ENCODE measurements at regions not wholly inside any gene's neighbourhood (a gene's known extent, or its start where the extent isn't known, plus 50 kb on each side); places are given as distances from the start of the nearest gene placed in this dataset.
"Not testable (repeated sequence)": the region's sequence is repeated elsewhere in the genome, so short reads cannot be mapped to it uniquely, and the experiment has no call there.

DNA sequence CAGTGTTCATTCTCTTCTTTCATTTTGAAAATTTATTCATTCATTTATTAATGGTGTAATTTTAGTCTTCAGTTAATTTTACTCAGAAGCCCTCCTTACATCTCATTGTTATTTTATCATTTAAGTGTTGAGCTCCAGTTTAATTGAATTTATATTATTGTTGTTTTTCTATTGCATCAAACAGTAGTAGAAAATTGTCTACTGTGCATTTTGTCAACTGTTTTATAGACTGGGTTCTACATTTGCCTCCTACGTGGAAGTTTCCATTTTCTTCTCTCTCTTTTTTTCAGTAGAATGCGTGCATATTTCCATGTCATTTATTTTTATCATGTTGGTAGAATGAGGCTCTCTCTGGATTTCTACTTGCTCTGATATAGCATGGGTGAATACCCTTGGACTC, 487.4 kb downstream of the NR2F2 start:
- DNase-seq (ENCODE audit: low read depth): no peak

DNA sequence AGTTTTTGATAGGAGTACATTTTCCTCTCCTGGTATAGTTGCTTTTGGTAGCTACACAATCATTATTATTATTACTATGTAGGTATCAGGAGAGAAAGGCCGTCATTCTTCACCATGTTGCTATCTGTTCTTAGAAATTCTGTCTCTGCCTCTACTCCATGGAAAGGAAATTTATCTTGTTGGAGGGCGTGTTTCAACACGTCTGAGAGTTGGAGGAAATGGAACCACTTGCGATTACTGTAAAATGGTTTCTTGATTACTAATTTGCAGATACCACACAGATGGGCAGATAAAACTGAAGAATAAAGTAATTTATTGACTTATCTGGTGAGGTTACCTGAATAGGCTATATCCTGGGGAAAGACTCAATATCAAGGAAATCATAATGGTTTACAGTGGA, 488.4 kb downstream of the NR2F2 start:
- DNase-seq (ENCODE audit: low read depth): no peak

DNA sequence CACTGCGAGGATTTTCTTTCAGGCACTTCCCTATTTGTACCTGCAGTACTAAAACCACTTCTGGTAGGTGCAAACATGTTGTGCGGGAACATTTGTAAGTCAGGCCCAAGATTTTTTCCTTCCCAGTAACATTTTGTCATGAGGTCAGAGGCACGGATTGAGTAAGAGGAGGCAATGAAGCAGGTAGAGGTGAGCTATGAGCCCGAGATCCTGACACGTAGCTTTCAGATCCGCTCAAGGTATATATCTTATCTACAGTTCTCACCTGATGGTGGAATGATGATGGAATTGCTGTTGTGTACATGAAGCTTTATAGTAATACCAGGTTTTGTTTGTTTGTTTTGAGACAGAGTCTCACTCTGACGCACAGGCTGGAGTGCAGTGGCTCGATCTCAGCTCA, 497.5 kb downstream of the NR2F2 start:
- DNase-seq (ENCODE audit: low read depth): no peak

DNA sequence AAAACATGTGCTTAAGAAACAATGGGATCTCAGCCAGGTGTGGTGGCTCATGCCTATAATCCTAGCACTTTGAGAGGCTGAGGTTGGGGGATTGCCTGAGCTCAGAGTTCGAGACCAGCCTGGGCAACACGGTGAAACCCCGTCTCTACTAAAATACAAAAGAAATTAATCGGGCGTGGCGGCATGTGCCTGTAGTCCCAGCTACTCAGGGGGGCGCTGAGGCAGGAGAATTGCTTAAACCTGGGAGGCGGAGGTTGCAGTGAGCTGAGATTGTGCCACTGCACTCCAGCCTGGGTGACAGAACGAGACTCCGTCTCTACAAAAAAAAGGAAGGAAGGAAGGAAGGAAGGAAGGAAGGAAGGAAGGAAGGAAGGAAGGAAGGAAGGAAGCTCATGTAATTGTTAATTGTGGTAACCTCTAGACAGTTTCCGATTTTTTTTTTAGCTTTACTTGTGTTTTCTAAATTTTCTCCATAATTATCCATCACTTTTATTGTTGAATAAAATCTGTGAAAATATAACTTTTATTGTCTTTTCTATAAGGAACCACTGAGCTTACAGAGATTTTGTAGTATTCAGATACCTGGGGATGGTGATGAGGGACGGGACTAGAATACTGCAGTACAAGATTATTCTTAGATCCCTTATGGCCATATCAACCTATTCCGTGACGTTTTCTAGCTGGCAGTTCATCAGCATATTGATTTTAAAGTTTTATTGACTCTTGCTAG, 506.9 kb downstream of the NR2F2 start:
- no peak for DNase-seq (ENCODE audit: low read depth)

DNA sequence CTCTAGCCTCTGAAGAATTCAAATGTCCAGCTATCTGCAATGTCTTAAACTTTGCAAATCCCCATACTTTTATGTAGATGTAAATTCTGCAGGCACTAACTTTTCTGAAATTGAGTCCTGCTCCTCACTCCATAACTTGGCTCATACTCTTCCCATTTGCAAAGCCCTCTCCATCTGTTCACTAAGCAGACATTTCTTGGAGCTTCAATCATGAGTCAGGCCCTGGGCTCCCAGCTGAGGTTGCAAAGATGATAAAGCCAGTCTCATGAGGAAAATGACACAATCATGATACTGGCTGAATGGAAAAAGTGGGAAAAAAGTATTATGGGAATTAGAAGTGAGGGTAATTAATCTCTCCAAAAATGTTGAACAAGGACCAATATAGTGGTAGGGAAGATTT, 507.6 kb downstream of the NR2F2 start:
- DNase-seq (ENCODE audit: low read depth): peak; percentile 57

DNA sequence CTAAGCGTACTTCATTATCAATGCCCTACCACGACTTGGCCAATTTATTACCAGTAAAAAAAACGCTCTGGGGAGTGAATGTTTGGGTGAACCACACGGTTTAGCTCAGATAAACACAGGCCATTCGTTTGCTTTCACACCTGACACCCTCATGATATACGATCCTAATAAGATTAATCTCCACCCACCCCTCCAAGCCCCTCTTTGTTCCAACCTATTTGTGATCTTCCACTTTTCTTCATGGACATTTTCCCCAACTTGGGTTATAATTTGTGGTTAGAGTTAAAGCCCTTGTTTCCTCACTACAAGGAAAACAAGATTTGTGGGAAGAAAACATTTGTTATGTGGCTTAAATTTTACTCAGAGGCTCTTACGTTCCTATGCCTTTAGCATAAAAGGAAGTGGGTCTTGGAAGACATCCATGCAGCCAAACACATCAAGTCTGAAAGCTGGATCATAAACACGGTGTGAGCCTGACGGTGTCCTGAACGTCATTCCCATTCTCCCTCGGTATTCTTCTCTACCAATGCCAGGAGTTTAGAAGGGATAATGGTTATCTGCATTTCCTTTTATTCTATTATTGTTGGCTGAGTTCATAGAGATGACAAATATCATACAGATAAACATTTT, 518.9 kb downstream of the NR2F2 start:
- DNase-seq (ENCODE audit: low read depth): peak; percentile 86

DNA sequence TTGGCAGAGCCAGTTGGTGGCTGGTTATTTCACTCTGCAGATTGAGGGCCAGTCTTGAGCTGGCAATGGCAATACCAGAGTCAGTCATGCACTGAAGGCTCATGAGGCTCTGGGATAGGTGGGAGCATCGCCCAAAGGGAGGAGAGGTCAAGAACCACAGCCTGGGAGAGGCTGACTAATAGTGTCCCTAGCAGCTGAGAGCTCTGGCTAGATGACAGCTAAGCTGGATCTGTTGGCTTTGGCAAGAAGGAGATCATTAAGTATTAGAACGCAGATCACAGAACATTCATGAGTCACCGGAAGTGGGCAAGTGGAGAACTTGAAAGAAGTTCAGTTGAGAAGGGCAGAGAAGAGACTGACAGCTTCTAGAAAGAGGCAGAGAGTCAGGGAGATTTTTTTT, 521.1 kb downstream of the NR2F2 start:
- DNase-seq (ENCODE audit: low read depth): peak; percentile 99

DNA sequence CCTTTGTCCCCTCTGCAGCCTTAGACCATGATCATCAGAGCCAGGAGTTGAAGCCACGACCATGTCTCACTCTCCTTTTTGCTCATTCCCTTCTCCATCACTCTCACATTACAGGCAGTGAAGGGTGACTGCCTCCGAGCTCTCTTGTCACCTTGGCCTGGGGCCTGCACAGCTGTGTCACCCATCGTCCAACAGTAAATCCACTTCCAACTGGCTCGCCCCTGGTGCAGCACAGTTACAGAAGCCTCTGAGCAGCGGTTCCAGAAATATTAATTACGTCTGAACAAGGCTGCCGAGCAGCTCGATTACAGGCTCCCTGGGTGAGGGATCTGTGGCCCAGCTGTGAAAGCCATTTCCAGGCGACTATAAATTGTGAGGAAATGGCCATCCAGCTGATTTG, 528.2 kb downstream of the NR2F2 start:
- DNase-seq (ENCODE audit: low read depth): no peak

DNA sequence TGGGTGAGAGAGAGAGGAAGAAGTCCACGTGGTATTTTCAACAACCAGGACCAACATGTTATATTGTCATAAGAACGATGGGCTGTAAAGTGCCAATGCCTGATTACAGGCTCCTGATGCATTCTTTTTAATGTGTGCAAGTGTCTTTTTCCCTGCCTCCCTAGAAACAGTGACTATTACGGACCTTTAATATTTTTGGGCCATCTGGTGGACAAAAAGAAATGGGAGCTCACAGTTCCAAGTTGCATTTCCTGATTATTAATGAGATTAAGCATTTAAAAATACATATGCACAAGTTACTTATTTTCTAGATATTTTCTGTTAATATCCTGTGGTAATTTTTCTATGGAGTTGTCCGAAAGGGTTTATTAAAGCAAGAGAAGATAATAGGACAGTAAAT, 530.2 kb downstream of the NR2F2 start:
- no peak for DNase-seq (ENCODE audit: low read depth)

DNA sequence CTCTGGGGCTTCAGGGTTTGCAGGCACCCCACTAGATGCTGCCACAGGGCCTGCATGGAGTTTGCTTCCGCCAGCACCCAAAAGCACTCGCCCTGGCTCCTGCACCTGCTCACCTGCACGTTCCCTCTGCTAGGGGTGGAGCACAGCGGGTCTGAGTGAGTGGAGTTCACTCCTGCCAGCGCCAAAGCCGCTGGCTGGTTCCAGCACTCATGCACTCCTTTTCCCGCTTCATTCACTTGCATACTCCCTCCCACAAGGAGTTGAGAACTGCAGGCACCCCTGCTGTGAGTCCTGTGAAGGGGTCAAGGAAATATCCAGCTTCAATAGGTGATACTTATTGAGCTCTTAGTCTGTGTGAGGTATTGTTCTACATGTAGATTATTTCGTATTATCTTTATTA, 537.5 kb downstream of the NR2F2 start:
- no peak for DNase-seq (ENCODE audit: low read depth)

DNA sequence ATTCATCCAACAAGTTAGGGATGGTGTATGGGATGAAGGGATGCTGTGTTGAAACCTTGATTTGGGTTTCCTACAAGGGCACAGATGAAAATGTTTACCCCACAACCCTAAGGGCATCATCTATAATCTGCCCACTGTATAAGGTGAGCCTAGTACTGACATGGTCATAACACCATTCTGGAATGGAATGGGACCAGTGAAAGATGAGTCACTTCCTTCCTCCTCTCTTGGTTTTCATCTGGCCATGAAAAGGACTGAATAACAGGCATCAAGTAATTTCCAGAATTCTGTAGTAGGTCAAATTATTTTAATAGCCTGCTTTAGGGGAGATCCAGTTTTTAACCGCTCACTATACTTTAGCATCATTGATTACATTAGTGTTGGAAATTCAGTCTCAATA, 538.6 kb downstream of the NR2F2 start:
- DNase-seq (ENCODE audit: low read depth): peak; percentile 72

DNA sequence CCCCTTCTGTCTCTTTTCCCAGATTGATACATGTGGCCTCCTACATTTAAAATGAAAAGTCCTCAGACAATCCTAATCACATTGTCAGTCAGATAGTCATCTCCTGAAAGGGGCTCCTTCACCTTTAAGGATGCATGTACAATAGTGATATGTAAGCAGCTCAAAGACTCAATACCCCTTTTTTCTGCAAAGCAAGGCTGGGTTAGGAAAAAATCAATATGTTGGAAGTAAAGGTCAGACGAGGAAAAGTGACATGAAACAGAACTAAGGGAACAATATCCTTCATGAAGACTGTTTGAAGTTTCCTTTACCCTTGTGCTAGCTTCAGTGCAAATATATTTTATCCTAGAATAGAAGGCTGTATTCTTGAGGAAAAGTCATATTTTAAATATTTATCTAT, 539.3 kb downstream of the NR2F2 start:
- DNase-seq (ENCODE audit: low read depth): no peak

DNA sequence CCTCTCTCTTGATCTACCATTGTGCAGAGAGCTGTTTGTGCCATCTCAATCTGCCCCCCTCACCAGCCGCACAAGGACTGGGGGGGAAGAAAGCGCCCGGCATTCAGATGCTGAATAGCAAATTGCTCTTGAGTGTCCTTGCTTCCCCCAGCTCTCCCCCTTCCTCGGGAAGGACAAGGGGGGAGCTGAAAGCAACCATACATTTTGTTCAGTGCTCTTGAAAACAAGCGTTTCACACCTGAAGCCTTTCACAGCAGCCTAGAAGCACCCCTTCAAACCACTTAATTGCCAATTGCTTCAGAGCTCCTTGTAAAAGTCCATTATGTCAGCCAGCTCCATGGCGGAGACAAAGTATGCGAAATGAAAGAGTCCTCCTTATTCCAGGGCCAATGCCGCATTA, 540.1 kb downstream of the NR2F2 start:
- no peak for DNase-seq (ENCODE audit: low read depth)

DNA sequence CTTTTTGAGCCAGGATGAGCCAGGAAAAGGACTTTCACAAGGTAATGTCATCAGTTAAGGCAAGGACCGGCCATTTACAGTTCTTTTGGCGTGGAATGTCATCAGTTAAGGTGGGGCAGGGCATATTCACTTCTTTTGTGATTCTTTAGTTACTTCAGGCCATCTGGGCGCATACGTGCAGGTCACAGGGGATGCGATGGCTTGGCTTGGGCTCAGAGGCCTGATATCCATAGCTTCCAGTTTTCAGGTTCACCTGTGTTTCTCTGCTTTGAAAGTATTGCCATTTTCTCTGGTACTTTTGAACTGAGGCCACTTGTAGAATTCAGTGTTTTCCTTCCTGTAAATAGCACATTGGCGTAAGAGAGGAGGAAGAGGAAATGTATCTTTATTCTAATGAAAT, 546.9 kb downstream of the NR2F2 start:
- not testable (repeated sequence) for DNase-seq (ENCODE audit: low read depth)

DNA sequence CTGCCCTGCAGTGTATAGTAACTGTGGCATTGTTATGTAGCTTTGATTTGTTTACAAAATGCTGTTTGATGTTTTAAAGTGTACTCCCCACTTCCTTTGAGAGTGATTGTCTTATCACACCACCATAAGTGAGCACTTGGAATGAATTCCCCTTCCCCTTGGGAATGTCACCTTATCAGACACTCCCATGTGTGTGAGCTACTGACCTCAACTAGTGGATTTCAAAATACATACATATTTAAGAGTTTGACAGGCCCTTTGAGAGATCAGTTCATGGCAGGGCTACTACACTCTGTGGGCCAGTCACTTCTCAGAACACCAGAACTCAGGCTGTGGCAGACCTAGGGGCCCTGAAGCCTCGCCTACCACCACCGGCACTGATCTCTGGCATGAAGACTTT, 547.6 kb downstream of the NR2F2 start:
- DNase-seq (ENCODE audit: low read depth): no peak

DNA sequence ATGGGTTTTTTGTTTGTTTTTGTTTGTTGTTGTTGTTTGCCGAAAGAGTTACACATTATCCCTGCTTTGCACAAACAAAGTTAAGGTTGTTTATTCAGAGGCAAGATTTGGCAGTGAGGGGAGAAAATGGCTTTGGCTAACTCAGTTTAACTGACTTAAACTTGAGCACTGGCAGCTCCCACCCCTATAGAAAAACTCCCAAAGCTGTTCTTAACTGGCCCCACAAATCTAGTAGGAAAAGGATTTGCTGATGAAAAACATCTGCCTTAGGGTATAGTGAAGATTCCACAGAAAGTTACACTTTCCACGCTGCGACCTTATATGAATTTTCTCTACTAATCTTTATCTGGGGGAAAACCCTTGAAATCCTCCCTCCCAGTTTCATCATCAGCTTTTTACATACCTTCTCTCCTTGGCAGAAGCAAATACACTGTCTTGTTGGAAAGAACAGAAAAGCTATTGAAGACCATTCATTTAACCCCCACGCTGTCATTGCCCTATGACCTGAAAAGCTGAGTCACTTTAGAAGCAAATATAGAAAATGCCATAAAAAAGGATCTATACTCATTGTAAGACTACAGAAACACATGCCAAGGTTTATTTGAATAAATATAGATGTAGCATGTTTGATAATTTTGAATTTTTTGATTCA, 551.7 kb downstream of the NR2F2 start:
- DNase-seq (ENCODE audit: low read depth): no peak

DNA sequence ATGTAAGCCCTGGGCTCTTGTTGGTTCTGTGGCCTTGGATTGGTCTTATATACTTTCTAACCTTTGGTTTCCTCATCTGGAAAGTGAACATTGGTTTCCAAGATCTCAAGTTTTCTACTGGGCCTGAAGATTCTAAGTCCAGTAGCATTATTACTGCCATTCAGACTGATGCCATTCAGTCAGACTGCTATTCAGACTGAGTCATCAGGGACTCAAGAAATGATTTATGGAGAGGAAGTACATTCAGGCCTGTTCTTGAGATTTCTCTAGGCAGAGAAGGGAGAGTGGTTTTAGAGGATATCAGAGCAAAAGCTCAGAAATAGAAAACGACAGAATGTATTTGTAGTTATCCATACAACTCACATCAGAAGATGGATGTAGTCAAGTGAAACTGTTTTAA, 557.2 kb downstream of the NR2F2 start:
- peak; percentile 85 for DNase-seq (ENCODE audit: low read depth)

DNA sequence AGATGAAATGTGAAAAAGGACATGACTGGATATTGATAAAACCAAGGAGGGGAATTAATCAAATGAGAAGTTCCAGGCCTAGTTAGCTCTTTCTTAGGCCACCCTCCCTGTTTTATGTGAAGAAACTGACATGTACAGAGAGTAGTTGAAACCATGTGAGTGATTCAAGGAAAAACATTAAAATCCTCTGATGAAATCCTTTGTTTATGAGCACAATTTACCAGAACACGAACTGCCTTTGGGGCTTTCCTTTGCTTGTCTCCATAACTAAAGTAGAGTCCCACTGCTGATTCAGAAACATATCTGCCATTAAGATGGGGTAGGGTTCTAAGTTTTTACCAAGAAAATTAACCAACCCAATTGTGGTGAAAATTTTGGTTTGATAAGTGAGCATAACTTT, 558.3 kb downstream of the NR2F2 start:
- DNase-seq (ENCODE audit: low read depth): peak; percentile 29

DNA sequence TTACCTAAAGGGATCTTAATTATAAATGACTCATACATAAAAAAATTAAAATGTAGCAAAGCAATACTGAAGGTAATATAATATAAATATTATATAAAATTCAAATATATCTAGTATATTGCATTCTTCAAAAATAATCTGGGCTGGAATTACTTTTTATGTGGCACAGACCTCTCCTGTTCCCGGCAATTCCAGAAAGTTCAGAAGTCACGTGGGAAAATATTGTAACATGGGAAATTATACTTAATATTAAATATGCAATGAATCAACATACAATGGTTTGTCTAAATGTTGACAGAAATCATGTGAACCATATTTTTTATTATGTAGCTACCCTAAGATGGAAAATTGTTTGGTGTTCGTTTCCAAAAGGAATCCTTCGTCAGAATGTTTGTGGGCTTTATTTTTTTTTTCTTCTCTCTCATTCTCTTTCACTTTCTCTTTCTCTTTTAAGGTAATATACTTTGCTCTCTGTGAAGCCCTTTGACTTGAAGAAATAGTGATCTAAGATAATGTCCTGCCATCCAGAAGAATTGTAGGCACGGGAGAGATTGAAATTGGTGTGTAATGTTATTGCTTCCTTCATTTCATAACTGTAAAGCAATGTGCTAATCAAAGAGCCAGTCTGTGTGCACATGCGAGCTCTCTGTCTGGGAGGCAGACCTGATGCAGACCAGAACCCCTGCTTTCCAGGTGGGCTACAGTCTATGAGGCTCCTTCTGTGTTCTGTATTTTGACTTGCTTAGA, 559.4 kb downstream of the NR2F2 start:
- DNase-seq (ENCODE audit: low read depth): peak; percentile 42

DNA sequence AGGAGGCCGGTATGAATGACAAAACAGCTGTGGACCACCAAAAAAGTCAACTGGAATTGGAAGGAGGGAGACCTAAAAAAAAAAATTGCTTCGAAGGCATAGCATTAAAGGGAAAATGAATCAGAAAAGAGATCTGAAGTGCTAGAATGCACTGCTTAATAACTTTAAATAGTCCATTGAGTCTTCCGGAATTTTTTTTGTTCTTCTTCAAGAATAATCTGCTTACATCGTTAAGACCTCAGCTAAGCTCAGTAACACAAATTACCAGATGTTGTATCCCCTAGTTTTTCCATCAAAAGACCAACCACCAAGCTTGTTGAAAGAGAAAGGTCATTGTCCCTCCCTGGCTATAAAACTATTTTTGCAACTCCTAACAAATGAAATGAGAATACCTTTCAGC, 560.5 kb downstream of the NR2F2 start:
- no peak for DNase-seq (ENCODE audit: low read depth)

DNA sequence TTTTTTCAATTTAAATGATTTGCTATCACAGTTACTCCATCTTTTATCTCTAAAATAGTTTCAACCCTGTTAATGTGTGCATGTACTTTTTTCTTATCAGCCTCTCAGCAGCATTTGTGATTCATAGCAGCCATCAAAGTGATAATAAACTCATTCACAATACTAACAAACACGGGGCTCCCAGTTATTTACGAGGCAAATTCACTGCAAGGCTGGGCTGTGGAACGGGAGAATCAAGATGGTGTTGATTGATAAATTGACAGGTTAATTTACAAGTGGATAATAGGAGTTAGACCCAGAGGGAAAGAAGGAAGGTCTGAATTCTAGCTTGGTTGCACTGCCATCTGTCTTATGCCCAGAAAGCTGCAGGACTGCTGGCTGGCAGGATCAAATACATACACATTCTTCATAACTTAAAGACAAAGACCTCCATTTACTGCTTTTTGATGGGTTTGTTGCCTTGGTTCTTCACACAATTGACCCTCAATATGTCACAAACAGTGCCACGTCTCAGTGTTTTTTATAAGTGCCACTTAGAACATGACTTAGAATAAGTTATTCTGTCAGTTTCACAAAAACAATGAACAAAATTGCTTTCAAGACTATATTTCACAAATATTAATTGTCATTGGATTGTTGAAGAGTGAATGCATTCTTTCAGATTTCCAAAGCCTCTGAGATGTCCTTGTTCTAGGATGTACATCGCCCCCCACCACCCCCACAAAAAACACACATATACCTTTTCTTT, 562.8 kb downstream of the NR2F2 start:
- peak; percentile 65 for DNase-seq (ENCODE audit: low read depth)

DNA sequence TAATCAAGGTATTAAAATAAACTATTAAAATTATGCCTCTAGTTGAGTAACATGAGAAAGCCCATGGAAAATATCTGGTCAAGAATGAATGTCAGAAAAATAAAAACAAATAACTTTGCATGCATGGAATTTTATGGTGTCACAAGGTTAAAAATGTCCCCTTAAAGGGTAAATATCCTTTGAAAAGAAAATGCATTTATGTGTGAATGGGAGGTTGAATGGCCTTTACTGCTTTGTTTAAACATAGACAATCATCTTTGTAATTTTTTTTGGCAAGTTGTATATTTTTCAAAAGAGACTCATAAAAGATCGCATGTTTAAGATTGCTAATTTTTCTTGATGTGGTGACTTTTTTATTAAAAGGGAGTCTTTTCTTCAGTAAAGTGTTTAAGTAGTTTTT, 564.2 kb downstream of the NR2F2 start:
- no peak for DNase-seq (ENCODE audit: low read depth)

Measured in RPMI7951 (cell line).